Lower leg skin (tissue), 4 donors: ENCODE measurements at regions not wholly inside any gene's neighbourhood (a gene's known extent, or its start where the extent isn't known, plus 50 kb on each side); places are given as distances from the start of the nearest gene placed in this dataset.

ENCODE experiments used
- DNase-seq, 2 donors: peaks; one replicate each; pipeline ENCODE4 v3.0.0-alpha.2; 2019; ENCODE audit warnings: low spot score in 2 of 2
- H3K4me3 ChIP-seq: fragments of 200-600 bp; sonication (generic); 2 replicates; pipeline ENCODE4 v1.5.1; 2017; ENCODE audit warnings: mild to moderate bottlenecking, low read depth; ENCODE audit not compliant: poor library complexity, severe bottlenecking
- POLR2A ChIP-seq, 2 donors: fragments of 450-650 bp; IDR thresholded peaks; one replicate each; pipeline ENCODE4 v1.6.1; 2016 to 2017; ENCODE audit warnings: antibody characterized with exemption in 2 of 2, mild to moderate bottlenecking in 1 of 2, moderate library complexity in 1 of 2
- WGBS, 2 donors: methylation state at CpG; one replicate each; pipeline ENCODE4 v1.1.5; 2018; 5-methylcytosine and 5-hydroxymethylcytosine counted together
- intact Hi-C: fragments of 100-400 bp; cut with DNase I; formaldehyde crosslinking; loops from one replicate; pipeline ENCODE4 v1.15.0; 2023; ENCODE audit warnings: low total_unique reads
- TF ChIP-seq, protein P1 (sequence below), 3 donors: fragments of 450-650 bp; IDR thresholded peaks; one replicate each; pipeline ENCODE4 v1.5.1; 2016; ENCODE audit warnings: antibody characterized with exemption in 3 of 3, mild to moderate bottlenecking in 3 of 3, moderate library complexity in 2 of 3

GRCh38 chr22:48268293-48268692 lies 1505.8 kb downstream of the TBC1D22A start:
- no peak overlapping the region for H3K4me3 ChIP-seq
- 65 to 71% methylated on average over 11 of the region's 11 CpGs for WGBS, 2 donors
- intact Hi-C loops: no loop called here
- DNase-seq: peak in 1 of 2 donors; percentile 52
- TF ChIP-seq, protein P1, sequence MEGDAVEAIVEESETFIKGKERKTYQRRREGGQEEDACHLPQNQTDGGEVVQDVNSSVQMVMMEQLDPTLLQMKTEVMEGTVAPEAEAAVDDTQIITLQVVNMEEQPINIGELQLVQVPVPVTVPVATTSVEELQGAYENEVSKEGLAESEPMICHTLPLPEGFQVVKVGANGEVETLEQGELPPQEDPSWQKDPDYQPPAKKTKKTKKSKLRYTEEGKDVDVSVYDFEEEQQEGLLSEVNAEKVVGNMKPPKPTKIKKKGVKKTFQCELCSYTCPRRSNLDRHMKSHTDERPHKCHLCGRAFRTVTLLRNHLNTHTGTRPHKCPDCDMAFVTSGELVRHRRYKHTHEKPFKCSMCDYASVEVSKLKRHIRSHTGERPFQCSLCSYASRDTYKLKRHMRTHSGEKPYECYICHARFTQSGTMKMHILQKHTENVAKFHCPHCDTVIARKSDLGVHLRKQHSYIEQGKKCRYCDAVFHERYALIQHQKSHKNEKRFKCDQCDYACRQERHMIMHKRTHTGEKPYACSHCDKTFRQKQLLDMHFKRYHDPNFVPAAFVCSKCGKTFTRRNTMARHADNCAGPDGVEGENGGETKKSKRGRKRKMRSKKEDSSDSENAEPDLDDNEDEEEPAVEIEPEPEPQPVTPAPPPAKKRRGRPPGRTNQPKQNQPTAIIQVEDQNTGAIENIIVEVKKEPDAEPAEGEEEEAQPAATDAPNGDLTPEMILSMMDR (IDR thresholded peaks at IDR 0.05): no peak
- no peak for TF ChIP-seq POLR2A (IDR thresholded peaks at IDR 0.05)

- peak in 1 of 2 donors; percentile 58 for DNase-seq
- intact Hi-C loops: no loop called here
- WGBS, 2 donors: 45 to 50% methylated on average over 9 to 10 of the region's 10 CpGs
- TF ChIP-seq, protein P1 (IDR thresholded peaks at IDR 0.05): no peak
- no peak for TF ChIP-seq POLR2A (IDR thresholded peaks at IDR 0.05)
- H3K4me3 ChIP-seq: no peak overlapping the region
Measured at GRCh38 chr22:48267681-48268080, 1505.2 kb downstream of the TBC1D22A start.

- WGBS, 2 donors: 64 to 75% methylated on average over 34 of the region's 34 CpGs
- H3K4me3 ChIP-seq: no peak overlapping the region
- intact Hi-C loops: no loop called here
- DNase-seq: peak in 1 of 2 donors; percentile 48
- TF ChIP-seq, protein P1 (IDR thresholded peaks at IDR 0.05): no peak
- TF ChIP-seq POLR2A (IDR thresholded peaks at IDR 0.05): no peak
Measured at GRCh38 chr22:48265000-48265625, 1502.7 kb downstream of the TBC1D22A start.

- intact Hi-C loops: no loop called here
- TF ChIP-seq POLR2A (IDR thresholded peaks at IDR 0.05): no peak
- TF ChIP-seq, protein P1 (IDR thresholded peaks at IDR 0.05): no peak
- DNase-seq: peak in 1 of 2 donors; percentile 57
- H3K4me3 ChIP-seq: no peak overlapping the region
- 79 to 80% methylated on average over 14 of the region's 14 CpGs for WGBS, 2 donors
Measured at GRCh38 chr22:48264586-48264985, 1502.1 kb downstream of the TBC1D22A start.

DNA sequence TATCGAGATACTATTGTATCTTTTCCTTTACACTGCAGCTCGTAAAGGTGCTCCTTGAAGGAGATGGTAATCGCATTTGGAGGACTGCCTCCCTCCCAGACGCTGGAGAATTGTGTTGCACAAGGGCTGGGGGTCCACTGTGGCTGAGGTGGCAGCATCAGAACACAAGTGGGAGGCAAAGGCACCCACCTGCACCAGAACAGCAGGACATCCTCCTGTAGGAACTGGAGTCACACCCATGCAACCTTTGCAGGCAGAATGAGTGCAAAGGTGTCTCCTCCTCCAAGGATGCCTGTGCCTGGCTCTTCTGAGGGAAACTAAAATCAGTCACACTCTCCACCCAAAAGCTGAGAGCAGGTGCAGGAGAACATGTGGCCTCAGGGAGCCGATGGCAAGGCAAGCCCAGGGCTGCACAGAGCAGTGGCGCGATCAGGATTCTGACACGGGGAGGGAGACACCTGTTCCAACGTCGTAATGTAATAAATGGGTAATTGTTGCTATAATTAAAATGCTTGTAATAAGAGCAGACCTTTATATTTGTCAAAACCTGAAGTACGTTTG lies 1501.4 kb downstream of the TBC1D22A start:
- peak in 1 of 2 donors; percentile 50 for DNase-seq
- 55 to 63% methylated on average over 11 of the region's 11 CpGs for WGBS, 2 donors
- intact Hi-C loops: no loop called here
- no peak for TF ChIP-seq POLR2A (IDR thresholded peaks at IDR 0.05)
- TF ChIP-seq, protein P1 (IDR thresholded peaks at IDR 0.05): no peak
- no peak overlapping the region for H3K4me3 ChIP-seq

GRCh38 chr22:48263431-48263765 lies 1500.9 kb downstream of the TBC1D22A start:
- peak in 1 of 2 donors; percentile 34 for DNase-seq
- intact Hi-C loops: no loop called here
- TF ChIP-seq, protein P1 (IDR thresholded peaks at IDR 0.05): no peak
- TF ChIP-seq POLR2A (IDR thresholded peaks at IDR 0.05): no peak
- 79 to 86% methylated on average over 5 to 7 of the region's 7 CpGs for WGBS, 2 donors
- H3K4me3 ChIP-seq: no peak overlapping the region
